DND-41 (cell line): ENCODE measurements at regions not wholly inside any gene's neighbourhood (a gene's known extent, or its start where the extent isn't known, plus 50 kb on each side); places are given as distances from the start of the nearest gene placed in this dataset.

Experiments used
- CTCF ChIP-seq: IDR thresholded peaks from 2 replicates; pipeline ENCODE4 v1.5.1; 2012; ENCODE audit warnings: borderline replicate concordance, low read length, moderate library complexity, mild to moderate bottlenecking; ENCODE audit not compliant: poor library complexity, severe bottlenecking; ENCODE audit errors: extremely low read depth
- EZH2 ChIP-seq: IDR thresholded peaks from 3 replicates; pipeline ENCODE4 v1.6.1; 2012; ENCODE audit warnings: borderline replicate concordance, low read depth, mild to moderate bottlenecking, moderate library complexity, low read length, inconsistent platforms; ENCODE audit not compliant: severe bottlenecking

- TF ChIP-seq CTCF (no peak), EZH2 (no peak)
Measured at GRCh38 chr3:72396899-72397298, 451.3 kb downstream of the SHQ1 start.
